HL-60 (cell line): ENCODE measurements at regions not wholly inside any gene's neighbourhood (a gene's known extent, or its start where the extent isn't known, plus 50 kb on each side); places are given as distances from the start of the nearest gene placed in this dataset.

Experiments
- CTCF ChIP-seq: IDR thresholded peaks from one replicate; pipeline ENCODE4 v1.5.1; 2011; ENCODE audit warnings: low read length, control low read depth, inconsistent platforms; ENCODE audit not compliant: insufficient read depth
- GABPA ChIP-seq: IDR thresholded peaks from 2 replicates; pipeline ENCODE4 v1.6.1; 2012; ENCODE audit warnings: low read depth
- POLR2AphosphoS5 ChIP-seq: IDR thresholded peaks from 2 replicates; pipeline ENCODE4 v1.6.1; 2012; ENCODE audit warnings: low read depth
- SPI1 ChIP-seq: IDR thresholded peaks from 2 replicates; pipeline ENCODE4 v1.6.1; 2012; ENCODE audit warnings: low read depth, mild to moderate bottlenecking, borderline replicate concordance

- TF ChIP-seq POLR2AphosphoS5, result no peak
- TF ChIP-seq CTCF, result no peak
- TF ChIP-seq SPI1, result no peak
- TF ChIP-seq GABPA, result no peak
These were observed 1245.2 kb upstream of the CELF4 start for GRCh38 chr18:38810789-38811188.
